HG02938 (cell line): ENCODE measurements at regions not wholly inside any gene's neighbourhood (a gene's known extent, or its start where the extent isn't known, plus 50 kb on each side); places are given as distances from the start of the nearest gene placed in this dataset.
"Not testable (repeated sequence)": the region's sequence is repeated elsewhere in the genome, so short reads cannot be mapped to it uniquely, and the experiment has no call there.

Experiments used
- ATAC-seq: cut with Tn5 transposase; IDR thresholded peaks from one replicate; pipeline ENCODE4 v1.9.1; 2021; ENCODE audit warnings: mild to moderate bottlenecking, moderate library complexity; ENCODE audit not compliant: unreplicated experiment

DNA sequence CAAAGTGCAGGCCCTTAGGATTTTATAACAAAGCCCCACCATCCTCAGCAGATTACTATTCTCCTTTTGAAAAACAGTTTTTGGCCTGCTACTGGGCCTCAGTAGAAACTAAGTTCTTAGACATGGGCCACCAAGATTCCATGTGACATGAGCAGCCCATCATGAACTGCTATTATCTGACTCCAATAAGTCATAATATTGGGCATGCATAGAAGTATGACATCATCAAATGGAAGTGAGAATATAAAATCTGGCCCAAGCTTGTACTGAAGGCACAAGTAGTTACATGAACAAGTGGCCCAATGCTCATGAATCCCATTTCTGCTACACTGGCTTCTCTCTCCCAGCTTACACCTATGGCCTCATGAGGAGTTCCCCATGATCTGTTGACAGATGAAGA lies 404.8 kb downstream of the EPHA5 start:
- no peak for ATAC-seq

DNA sequence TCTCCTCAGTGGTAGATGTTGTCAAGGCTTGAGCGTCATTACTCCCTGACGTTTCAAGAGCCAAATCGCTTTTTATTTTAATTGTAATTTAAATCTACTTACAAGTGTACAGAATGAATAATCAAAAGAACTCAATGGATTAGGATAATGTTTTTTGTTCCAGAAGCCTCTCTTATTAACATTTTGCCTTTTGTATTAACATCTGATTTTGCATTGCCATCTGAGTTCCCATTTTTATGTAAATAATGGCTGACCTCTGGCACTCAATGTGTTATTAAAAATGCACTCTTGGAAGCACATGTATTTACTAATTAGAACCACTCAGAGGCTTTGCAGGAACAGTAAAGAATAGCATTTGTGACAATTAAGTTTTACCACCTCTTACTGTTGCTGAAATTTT lies 411.0 kb downstream of the EPHA5 start:
- no peak for ATAC-seq

DNA sequence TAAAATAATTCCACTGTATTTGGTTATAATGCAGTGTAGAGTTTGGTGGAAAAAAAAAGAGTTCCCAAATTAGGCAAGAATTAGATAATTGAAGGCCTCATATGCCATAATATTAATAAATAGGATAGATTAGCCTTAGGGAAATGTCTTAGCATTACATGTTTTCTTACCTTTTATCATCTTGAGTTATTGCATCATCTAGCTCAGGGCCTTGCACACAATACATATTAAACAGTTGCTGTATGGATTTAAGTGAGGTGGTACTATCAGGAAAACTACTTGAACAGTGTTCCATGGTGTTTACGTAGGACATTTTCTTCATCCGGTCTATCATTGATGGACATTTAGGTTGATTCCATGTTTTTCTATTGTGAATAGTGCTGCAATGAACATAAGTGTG lies 419.4 kb downstream of the EPHA5 start:
- ATAC-seq: no peak

DNA sequence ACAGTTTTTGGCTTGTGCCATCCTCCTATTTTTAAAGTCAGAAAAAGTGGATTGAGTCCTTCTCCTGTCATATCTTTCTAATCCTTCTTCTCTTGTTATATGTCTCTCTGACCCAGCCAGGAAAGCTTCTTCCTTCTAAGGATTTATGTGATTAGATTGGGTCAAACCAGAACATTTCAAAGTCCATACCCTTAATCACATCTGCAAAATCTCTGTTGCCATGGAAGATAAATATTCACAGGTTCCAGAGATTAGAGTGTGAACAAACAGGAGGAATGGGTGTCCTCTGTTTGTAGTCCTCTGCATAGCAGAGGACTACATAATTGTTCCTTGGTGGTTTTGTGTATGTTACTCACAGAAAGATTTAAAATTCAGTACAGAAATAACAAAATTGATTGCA lies 421.2 kb downstream of the EPHA5 start:
- no peak for ATAC-seq

DNA sequence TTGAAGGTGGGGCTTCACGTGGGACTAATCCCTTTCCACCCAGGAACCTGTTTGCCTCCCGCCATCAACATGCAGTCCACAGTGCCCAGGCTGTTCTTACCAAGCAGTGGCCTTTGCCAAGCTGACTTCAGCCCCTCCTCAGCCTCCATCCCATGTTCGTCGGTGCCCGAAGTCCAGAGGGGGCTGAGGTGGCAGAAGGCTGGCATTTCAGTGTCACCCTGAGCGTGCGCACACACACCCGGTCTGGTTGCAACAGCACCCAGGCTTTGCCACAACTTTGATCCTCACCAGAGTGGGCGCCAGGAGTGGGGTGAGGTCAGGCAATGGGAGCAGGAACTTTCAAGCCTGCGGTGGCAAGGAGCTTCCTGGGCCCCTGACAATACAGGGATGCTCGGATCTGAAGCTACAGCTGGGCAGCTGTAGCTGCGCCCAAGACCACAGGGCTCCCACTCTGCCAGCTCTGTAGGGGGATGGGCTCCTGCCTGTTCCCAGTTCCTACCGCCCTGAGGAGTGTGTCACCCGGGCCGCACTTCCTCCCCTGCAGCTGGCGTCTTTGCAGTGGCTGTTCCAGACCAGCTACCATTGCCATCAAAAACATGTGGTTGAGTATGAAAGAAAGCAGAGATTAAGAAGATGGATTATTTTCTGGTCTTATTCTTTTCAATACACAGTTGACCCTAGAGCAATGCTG lies 428.0 kb downstream of the EPHA5 start:
- no peak for ATAC-seq

DNA sequence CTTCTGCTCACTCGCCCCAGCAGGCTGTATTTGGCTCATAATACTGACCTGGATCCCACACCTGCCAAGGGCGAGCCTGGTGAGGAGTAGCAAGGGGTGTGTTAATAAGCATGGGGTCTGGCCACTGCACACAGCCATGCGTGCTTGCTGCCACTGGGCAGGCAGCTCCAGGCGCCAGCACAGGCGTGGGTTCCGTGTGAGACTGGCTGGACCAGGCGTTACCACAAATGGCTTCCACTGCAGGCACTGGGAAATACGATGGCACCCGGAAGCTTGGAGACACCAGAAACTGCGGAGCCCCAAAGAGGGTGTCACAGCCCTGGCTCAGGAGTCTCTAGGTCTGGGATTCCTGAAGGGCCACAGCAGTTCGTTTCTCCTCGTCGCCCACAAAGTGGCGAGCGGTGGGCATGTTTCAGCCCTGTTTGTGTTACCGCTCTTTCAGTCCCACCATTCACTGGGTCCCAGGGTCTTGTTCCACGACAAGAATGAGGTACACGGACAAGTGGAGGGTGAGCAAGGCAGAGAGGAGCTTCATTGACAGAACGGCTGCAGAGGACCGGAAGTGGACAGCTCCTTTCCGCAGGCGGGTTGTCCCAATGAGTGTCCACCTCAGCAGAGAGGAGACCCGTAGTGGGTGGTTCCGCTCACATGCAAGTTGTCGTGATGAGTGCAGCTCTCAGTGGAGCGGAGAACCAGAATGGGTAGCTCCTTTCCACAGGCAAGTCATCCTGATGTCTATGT lies 428.9 kb downstream of the EPHA5 start:
- no peak for ATAC-seq

DNA sequence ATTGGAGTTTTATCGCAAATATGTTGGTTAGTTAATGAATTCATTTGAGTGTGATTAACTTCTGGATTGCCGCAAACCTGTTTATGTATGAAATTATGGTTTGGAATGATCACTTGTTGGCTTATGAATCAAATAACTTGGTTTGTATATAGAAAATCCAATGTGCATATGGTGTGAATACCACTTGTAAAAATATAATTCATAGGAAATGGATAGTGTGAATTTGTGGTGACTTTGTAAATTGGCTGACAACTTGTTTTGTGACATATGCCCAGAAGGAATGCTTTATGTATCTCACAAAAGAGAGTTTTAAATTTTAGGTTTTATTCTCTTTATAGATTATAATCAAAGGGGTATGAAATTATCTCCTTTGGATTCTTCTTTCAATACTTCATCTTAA lies 436.2 kb downstream of the EPHA5 start:
- no peak for ATAC-seq

DNA sequence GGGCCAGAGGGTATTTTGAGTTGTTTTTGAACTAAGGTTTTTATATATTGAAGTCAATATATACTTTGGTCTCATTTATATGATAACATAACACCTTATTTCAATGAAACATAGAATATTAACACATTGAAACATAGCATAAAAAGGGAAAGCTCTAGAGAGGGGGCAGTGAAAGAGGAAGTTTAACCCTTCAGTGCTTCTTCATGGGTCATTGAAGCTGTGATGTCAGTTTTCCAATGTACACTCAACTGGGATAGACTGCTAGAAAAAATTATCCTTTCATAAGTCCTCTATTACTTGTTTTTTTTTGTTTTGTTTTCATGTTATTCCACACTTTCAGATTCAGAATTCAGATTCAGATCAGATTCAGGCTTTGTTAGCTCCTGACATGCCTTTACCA lies 442.7 kb downstream of the EPHA5 start:
- ATAC-seq: no peak

DNA sequence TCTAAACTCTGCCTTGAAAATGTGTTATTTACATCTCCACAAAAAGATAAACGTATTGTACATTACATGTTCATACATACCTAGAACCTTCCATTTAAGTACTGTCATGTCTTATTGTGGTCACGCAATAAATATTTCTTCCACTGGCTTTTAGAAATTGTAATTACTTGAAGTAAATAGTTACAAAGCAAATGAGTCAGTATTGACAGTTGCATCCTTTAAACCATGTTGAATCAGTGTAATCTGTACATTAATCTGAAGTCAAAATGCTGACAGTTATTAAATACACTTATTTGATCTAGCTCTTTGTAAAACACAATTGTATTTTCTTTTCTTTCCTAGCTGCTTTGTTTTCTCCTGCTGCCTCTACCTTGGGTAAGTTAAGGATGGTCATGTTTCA lies 446.7 kb downstream of the EPHA5 start:
- no peak for ATAC-seq

DNA sequence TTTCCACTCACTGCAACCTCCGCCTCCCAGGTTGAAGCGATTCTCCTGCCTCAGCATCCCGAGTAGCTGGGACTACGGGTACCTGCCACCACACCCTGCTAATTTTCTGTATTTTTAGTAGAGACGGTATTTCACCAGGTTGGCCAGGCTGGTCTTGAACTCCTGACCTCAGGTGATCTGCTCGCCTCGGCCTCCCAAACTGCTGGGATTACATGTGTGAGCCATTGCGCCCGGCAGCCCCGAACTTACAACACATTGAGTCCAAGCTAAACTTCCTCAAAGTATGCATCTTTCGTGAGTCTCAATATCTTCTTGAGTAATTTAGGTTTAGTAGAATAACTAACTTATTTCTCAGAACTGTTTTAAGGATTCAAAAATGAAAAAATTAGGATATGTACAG lies 447.2 kb downstream of the EPHA5 start:
- ATAC-seq: not testable (repeated sequence)

DNA sequence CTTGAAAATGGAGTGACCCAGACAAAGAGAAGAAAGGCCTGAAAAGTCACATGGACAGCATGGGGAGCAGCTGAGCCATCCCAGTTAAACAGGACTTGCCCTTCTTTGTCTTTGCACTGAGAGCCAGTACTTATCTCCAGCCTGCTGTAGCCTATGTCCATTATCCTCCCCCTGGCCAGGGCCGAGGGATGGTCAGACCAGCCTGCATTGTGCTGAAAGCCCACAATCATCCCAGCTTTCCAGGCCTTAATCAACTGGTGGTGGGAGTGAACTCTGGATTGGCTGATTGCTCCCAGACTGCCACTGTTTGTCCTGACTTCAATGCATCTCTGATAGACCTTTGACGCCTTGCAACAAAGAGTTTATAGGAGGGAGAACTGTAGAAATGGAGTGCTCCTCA lies 453.1 kb downstream of the EPHA5 start:
- ATAC-seq: no peak

DNA sequence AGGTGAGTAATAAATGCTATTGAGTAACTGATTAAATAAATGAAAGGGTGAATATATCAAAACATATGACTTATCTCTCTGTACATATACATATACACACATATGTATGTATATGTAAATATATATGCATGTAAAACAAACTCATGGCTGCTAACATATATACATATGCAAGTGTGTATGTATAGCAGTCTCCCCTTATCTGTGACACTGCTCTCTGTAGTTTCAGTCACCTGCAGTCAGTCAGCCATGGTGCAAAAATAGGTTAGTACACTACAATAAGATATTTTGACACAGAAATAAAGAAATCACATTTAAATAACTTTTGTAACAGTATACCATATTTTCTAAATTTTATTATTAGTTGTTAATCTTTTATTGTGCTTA lies 467.4 kb downstream of the EPHA5 start:
- ATAC-seq: no peak

DNA sequence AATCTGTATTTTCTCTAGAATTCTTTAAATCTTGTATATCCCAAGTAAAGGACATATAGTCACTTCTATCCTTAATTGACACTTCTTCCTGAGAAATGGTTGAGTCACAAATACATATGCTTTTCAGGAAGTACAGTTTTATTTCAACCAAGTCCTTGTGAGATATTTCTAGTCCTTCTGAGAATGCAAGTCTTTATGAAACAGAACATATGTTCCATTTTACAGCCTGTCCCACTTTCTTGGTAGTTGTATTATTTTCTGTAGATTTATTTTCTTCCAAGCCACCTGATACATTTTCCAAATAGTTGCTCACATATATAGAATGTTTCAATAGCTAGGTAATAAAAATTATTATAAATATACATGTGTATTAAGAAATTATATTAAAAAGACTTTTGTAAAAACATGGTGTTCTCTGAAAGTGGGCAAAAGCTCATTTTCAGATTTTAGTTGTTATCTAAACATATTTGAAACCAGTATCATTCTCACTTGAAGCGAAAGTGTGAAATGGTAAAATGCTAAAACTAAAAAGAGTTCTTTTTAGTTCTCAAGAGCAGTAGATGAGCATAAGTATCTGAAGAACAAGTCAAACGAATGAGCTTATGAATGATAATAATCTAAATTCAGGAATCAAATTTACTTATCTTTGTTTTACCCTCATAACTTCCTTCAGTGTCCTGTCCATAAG lies 468.0 kb downstream of the EPHA5 start:
- no peak for ATAC-seq

DNA sequence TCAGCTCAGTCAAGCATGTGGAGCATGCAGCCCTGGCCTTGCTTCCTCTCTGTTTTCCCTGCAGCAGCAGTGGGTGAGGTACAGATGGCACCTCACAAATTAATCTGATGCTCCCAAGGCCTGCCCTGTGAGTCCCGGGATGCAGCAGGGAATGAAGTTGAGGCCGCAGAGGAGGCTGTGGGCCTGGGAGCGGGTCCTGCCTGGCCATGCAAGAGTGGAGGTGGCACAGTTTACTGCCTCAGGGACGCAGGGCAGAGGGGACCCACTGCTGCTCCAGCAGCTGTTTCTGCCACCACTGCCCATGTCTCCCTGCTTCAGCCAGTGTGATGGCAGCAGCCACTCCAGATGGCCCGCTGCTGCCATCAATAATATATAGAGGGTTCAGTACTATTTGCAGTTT lies 474.6 kb downstream of the EPHA5 start:
- ATAC-seq: no peak

DNA sequence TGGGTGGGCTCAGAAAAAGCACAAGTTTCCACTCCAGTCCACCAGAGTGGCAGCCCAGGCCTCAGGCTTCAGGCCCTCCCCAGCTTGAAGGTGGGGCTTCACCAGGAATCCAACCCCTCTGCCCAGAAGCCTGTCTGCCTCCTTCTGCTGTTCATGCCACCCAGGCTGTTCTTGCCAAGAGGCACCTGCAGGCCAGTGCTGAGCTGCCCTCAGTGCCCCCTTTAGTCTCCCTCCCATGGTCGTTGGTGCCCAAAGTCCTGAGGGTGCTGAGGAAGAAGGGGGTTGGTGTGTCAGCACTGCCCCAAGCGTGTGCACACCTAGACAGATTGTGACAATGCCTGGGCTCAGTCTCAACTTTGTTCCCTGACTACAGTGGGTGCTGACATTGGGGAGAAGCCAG lies 475.3 kb downstream of the EPHA5 start:
- ATAC-seq: no peak

DNA sequence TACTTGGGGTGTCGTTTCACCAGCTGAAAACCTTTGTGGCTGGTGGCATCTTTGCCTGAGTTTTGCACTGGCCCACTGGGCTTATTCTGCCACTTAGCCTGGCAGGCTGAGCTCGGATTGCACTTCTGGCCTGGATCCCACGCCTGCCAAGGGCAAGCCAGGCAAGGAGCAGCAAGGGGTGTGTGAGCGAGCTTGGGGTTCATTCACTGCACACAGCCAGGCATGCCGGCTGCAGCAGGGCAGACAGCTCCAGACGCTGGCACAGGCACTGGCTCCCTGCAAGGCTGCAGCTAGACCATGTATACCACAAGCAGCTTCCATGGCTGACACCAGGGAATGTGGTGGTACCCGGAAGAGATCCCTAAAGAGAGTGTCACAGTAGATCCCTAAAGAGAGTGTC lies 476.3 kb downstream of the EPHA5 start:
- ATAC-seq: no peak

DNA sequence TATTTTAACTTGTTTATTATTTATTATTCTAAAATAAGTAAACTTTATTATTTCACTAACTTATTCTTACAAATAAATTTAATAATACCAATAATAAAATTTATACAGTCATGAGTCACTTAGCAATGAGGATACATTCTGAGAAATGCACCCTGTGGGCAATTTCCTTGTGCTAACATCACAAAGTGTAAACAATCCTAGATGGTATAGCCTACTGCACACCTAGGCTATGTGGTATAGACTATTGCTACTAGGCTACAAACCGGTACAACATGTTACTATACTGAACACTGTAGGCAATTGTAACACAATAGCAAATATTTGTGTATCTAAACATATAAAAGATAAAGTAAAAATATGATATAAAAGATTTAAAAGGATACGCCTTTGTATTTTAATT lies 479.5 kb downstream of the EPHA5 start:
- no peak for ATAC-seq

DNA sequence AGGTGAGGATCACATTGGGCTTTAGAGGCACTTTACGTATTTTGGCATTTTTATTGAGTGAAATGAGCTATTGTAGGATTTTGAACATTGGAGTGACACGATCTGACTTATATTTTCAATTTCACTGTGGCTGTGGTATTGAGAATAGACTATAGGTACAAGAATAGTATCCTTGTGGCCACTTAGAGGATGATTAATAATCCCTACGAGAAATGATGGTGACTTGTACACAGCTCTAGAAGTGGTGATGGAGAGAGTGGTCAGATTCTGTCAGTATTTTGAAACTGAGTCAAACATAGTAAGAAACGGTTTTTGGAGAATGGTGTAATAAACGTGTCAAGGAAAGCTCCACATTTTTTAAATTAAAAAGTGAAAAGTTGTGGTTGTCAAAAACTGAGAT lies 494.7 kb downstream of the EPHA5 start:
- ATAC-seq: no peak

DNA sequence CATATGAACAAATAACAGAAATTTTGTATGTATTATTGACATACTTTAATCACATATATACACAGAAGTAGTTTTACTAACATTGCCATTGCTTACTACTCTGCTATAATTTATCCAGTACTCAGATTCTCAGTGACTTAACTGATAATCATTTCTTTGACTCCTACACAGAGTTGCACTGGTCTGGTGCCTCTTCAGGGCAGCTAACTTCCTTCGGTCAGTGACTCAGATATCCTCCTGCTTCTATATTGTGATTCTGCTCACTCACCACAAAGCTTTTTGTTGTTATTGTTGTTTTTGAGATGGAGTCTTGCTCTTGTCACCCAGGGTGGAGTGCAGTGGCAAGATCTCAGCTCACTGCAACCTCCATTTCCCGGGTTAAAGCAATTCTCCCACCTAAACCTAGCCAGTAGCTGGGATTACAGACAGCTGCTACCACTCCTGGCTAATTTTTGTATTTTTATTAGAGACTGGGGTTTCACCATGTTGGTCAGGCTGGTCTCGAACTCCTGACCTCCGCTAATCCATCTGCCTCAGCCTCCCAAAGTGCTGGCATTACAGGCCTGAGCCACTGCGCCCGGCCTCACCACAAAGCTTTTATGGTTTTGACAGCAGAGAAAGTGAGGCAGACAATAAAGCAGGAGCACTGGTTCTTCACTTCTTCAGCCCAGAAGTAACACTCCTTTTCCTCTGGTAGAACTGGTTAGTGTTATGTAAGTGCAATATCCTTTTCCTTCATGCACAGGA lies 499.3 kb downstream of the EPHA5 start:
- no peak for ATAC-seq

DNA sequence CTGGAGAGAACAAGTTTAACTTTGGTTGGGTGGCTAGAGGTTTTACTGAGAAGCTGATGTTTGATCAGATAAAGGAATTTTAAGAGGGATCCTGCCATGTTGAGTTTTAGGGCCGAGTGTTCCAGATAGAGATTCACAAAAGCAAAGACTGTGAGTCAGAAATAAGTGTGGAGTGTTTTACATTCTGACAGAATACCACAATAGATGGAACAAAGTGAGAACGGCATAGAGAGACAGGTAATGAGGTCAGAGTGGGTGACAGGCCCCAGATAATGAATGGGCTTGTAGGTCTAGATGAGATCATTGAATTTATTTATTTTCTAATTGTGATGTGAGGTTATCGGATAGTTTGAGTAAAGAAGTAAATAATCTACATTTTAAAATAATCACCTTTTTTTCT lies 502.6 kb downstream of the EPHA5 start:
- ATAC-seq: no peak

DNA sequence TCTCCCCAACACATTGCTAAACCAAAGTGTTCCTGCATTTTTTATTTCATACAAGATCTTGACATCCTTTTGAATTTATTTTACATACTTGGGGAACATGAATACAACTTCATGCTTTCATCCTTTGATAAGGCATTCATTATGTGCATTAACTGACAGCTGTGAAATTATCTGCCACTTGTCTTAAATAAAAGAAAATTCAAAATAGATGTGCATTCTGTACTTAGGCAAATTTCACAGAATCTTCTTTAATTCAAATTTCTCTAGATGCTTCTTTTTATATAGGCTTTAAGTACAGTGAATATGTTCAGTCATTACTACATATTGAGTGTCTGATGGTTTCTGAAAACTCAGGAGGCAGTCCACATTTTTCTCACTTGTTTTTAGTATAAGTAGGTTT lies 518.1 kb downstream of the EPHA5 start:
- no peak for ATAC-seq

DNA sequence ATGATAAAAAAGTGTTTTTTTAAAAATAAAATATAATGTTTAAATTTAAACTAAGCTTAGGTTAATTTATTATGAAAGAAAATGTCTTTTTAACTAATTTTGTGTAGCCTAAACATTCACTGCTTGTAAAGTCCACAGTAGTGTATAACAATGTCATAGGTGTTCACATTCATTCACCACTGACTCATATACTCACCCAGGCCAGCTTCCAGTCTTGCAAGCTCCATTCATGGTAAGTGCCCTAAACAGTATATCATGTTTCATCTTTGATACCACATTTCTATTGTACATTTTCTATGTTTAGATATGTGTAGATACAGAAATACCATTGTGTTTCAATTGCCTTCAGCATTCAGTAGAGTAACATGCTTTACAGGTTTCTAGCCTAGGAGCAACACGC lies 530.3 kb downstream of the EPHA5 start:
- no peak for ATAC-seq
